ENCODE measurements at regions not wholly inside any gene's neighbourhood (a gene's known extent, or its start where the extent isn't known, plus 50 kb on each side); places are given as distances from the start of the nearest gene placed in this dataset.

GRCh38 chr7:115758025-115758424 lies 272.5 kb downstream of the TFEC start:
- BruUV-seq (replicated peaks), result no TSS peak
- CTCF ChIA-PET, result interaction anchor here (1.6 kb wide), 1 partner anchor 9 kb away, joined by 6 read pairs; no protein-coding TSS in a partner anchor
- DNase-seq (ENCODE audit: unreplicated experiment), result no peak
- Mint-ChIP-seq H3K9me3 (ENCODE audit: unreplicated experiment) (no peaks in the 10 kb centered on the region), H3K36me3 (ENCODE audit: insufficient read depth, unreplicated experiment) (no peaks in the 10 kb centered on the region), H3K4me1 (ENCODE audit: insufficient read depth, unreplicated experiment) (no peaks in the 10 kb centered on the region), H3K27me3 (ENCODE audit: insufficient read depth, unreplicated experiment) (peaks cover 21% of the 10 kb centered on the region), H3K27ac (ENCODE audit: low read depth, unreplicated experiment) (no peak overlapping the region), H3K4me3 (ENCODE audit: unreplicated experiment) (no peak overlapping the region)
- intact Hi-C loops (cut with micrococcal nuclease), result no loop called here
- TF ChIP-seq CTCF (IDR thresholded peaks at IDR 0.05; ENCODE audit: unreplicated experiment), result no peak
- POLR2A ChIA-PET, result interaction anchor here (0.6 kb wide), 1 partner anchor 1235 kb away, joined by 3 read pairs; no protein-coding TSS in a partner anchor

GRCh38 chr7:115754226-115754625 lies 276.3 kb downstream of the TFEC start:
- H3K4me3 Mint-ChIP-seq (ENCODE audit: unreplicated experiment), result no peak overlapping the region
- H3K4me1 Mint-ChIP-seq (ENCODE audit: insufficient read depth, unreplicated experiment), result no peaks in the 10 kb centered on the region
- no peaks in the 10 kb centered on the region for H3K36me3 Mint-ChIP-seq (ENCODE audit: insufficient read depth, unreplicated experiment)
- peaks cover 53% of the 10 kb centered on the region for H3K27me3 Mint-ChIP-seq (ENCODE audit: insufficient read depth, unreplicated experiment)
- DNase-seq (ENCODE audit: unreplicated experiment), result no peak
- BruUV-seq (replicated peaks), result no TSS peak
- intact Hi-C loops (cut with micrococcal nuclease), result no loop called here
- TF ChIP-seq CTCF (IDR thresholded peaks at IDR 0.05; ENCODE audit: unreplicated experiment), result no peak
- H3K27ac Mint-ChIP-seq (ENCODE audit: low read depth, unreplicated experiment), result no peak overlapping the region
- POLR2A ChIA-PET, result no interaction called here
- CTCF ChIA-PET, result no interaction called here
- no peaks in the 10 kb centered on the region for H3K9me3 Mint-ChIP-seq (ENCODE audit: unreplicated experiment)

DNA sequence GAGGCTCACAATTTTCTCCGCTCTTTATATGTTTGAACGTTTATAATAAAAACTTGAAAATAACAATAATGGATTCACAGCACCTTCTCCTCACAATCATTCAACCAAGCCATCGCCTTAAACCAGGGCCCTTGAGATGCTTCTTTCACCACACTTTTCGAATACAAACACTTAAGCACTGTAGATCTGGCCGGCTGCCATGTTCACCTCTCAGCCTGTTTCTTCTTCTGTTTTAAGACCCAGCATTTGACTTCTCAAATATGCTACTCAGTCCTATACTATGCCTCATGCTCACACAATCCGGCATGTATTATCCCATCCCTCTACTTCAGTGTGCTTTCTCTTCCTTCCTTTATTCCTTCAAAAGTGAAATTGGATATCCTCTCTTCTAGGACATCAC lies 280.6 kb downstream of the TFEC start:
- Mint-ChIP-seq H3K27ac (ENCODE audit: low read depth, unreplicated experiment) (no peak overlapping the region), H3K36me3 (ENCODE audit: insufficient read depth, unreplicated experiment) (no peaks in the 10 kb centered on the region)

DNA sequence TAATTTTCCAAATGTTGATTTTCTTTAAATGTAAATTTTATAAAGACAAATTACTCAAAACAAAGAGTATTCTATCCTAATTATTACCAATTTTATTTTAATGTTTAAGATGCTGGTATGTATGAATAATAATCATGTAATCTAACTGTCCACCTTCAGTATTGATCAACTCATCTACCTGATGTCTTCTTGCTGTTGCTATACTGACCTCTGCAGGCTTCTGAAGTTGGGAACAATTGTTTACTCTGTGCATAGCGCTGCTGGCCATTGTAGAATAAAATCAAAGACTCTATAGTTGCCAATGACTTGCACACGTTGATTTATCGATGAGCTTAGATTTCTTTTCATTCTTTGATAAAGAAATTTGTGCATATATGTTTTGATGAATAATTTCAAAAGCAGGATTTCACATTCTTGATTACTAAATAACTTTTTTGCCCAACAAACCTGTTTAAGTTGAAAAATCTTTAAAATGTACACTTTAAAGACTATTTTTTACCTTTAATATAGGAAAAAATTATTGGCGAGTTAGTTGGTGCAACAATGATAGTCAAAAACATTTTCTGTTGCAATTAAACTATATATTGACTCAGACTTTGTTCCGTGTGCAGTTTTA lies 282.3 kb downstream of the TFEC start:
- peak; percentile 20 for DNase-seq (ENCODE audit: unreplicated experiment)
- POLR2A ChIA-PET, result no interaction called here
- peak; percentile 19 for TF ChIP-seq CTCF (IDR thresholded peaks at IDR 0.05; ENCODE audit: unreplicated experiment)
- H3K9me3 Mint-ChIP-seq (ENCODE audit: unreplicated experiment), result no peaks in the 10 kb centered on the region
- CTCF ChIA-PET, result interaction anchor here (0.5 to 1.4 kb wide), 13 partner anchors 9 to 1826 kb away, joined by 3 to 6 read pairs (median 3); no protein-coding TSS in a partner anchor
- H3K4me1 Mint-ChIP-seq (ENCODE audit: insufficient read depth, unreplicated experiment), result no peaks in the 10 kb centered on the region
- H3K36me3 Mint-ChIP-seq (ENCODE audit: insufficient read depth, unreplicated experiment), result no peaks in the 10 kb centered on the region
- H3K27ac Mint-ChIP-seq (ENCODE audit: low read depth, unreplicated experiment), result no peak overlapping the region
- H3K27me3 Mint-ChIP-seq (ENCODE audit: insufficient read depth, unreplicated experiment), result peaks cover 72% of the 10 kb centered on the region
- BruUV-seq (replicated peaks), result no TSS peak
- H3K4me3 Mint-ChIP-seq (ENCODE audit: unreplicated experiment), result no peak overlapping the region
- intact Hi-C loops (cut with micrococcal nuclease), result no loop called here

More for the DNA sequence above, 280.6 kb downstream of the TFEC start:
- Mint-ChIP-seq H3K27me3 (ENCODE audit: insufficient read depth, unreplicated experiment) (peaks cover 65% of the 10 kb centered on the region), H3K4me3 (ENCODE audit: unreplicated experiment) (no peak overlapping the region), H3K9me3 (ENCODE audit: unreplicated experiment) (no peaks in the 10 kb centered on the region), H3K4me1 (ENCODE audit: insufficient read depth, unreplicated experiment) (no peaks in the 10 kb centered on the region)
- POLR2A ChIA-PET, result no interaction called here
- no TSS peak for BruUV-seq (replicated peaks)
- intact Hi-C loops (cut with micrococcal nuclease), result no loop called here
- no peak for TF ChIP-seq CTCF (IDR thresholded peaks at IDR 0.05; ENCODE audit: unreplicated experiment)
- CTCF ChIA-PET, result no interaction called here
- no peak for DNase-seq (ENCODE audit: unreplicated experiment)
